NOMO-1 treated with dmso at 0.1 percent for 144 hours (cell line): ENCODE measurements at regions not wholly inside any gene's neighbourhood (a gene's known extent, or its start where the extent isn't known, plus 50 kb on each side); places are given as distances from the start of the nearest gene placed in this dataset.

Experiments
- DNase-seq: peaks from one replicate; lab custom pipeline; 2025; ENCODE audit not compliant: unreplicated experiment; lab: John Stamatoyannopoulos, UW

GRCh38 chr4:3831529-3832150, 65.5 kb downstream of the ADRA2C start:
- no peak for DNase-seq

- no peak for DNase-seq
Observed at GRCh38 chr4:3832536-3833220, 66.5 kb downstream of the ADRA2C start.

- no peak for DNase-seq
Observed at GRCh38 chr4:3833326-3833989, 67.3 kb downstream of the ADRA2C start.

GRCh38 chr4:3834186-3834662, 68.0 kb downstream of the ADRA2C start:
- DNase-seq = no peak

- DNase-seq = no peak
Observed at GRCh38 chr4:3834663-3835521, 68.7 kb downstream of the ADRA2C start.

- no peak for DNase-seq
Observed at GRCh38 chr4:3835527-3836405, 69.6 kb downstream of the ADRA2C start.

- no peak for DNase-seq
Observed at GRCh38 chr4:3836406-3836755, 70.2 kb downstream of the ADRA2C start.

- no peak for DNase-seq
Observed at GRCh38 chr4:3836756-3837601, 70.8 kb downstream of the ADRA2C start.

GRCh38 chr4:3838437-3839380, 72.5 kb downstream of the ADRA2C start:
- DNase-seq = no peak

- DNase-seq = no peak
Observed at GRCh38 chr4:3845094-3845743, 79.0 kb downstream of the ADRA2C start.

GRCh38 chr4:3845744-3846429, 79.7 kb downstream of the ADRA2C start:
- no peak for DNase-seq

GRCh38 chr4:3847211-3847940, 81.2 kb downstream of the ADRA2C start:
- DNase-seq = no peak

- DNase-seq = no peak
Observed at GRCh38 chr4:3848323-3848722, 82.1 kb downstream of the ADRA2C start.

GRCh38 chr4:3849140-3849539, 83.0 kb downstream of the ADRA2C start:
- DNase-seq = no peak

- no peak for DNase-seq
Observed at GRCh38 chr4:3850128-3850527, 83.9 kb downstream of the ADRA2C start.

GRCh38 chr4:3851211-3851610, 85.0 kb downstream of the ADRA2C start:
- no peak for DNase-seq

GRCh38 chr4:3851881-3852280, 85.7 kb downstream of the ADRA2C start:
- no peak for DNase-seq
